GM04504 (cell line): ENCODE measurements at regions not wholly inside any gene's neighbourhood (a gene's known extent, or its start where the extent isn't known, plus 50 kb on each side); places are given as distances from the start of the nearest gene placed in this dataset.
"Not testable (repeated sequence)": the region's sequence is repeated elsewhere in the genome, so short reads cannot be mapped to it uniquely, and the experiment has no call there.

Experiments used
- DNase-seq: peaks from one replicate; pipeline ENCODE4 v3.0.0-alpha.2; 2012; ENCODE audit warnings: low read depth

GRCh38 chr2:67872481-67872880, 190.3 kb downstream of the C1D start:
- no peak for DNase-seq

GRCh38 chr2:67873916-67874315, 188.9 kb downstream of the C1D start:
- DNase-seq, result no peak

- peak; percentile 65 for DNase-seq
Measured at GRCh38 chr2:67876176-67876575, 186.6 kb downstream of the C1D start.

DNA sequence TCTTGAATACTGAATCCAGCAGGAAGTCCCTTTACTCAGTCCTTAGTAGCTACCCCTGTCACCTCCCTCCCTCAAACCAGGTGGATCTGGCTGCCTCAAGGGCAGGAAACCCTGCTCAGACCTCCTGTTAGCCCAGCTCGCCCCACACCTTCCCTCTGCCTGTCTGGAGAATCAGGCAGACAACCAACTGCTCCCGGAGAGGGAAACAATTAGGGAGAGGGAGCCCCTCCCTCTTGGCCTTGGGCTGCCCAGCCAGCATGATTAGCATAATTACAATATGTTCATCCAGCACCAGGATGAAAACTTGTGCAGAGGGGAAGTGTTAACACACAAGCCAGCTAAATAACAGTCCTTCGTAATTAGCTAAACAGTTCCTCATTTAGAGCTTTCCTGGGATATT, 185.5 kb downstream of the C1D start:
- DNase-seq, result no peak

- no peak for DNase-seq
Measured at GRCh38 chr2:67878743-67879142, 184.1 kb downstream of the C1D start.

GRCh38 chr2:67879586-67880290, 183.1 kb downstream of the C1D start:
- peak; percentile 28 for DNase-seq

- DNase-seq, result no peak
Measured at GRCh38 chr2:67880291-67880761, 182.5 kb downstream of the C1D start.

DNA sequence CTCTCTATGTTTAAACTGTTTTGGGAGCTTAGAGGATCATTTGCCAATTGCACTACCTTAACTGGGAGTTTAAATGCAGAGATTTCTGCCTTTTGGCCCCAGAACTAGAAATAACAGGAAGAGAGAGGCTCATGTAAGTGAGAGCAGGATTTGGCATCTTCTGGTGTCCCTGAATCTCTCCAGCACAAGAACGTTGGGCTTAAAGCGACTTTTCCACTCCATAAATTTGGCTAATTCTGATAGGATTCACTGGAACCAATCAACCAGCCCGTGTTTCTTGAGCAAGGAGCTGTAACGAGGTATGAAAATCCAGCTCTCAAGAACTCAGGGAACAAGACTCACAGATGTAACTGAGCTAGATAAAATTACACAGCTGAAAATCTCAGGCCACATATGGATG, 181.0 kb downstream of the C1D start:
- DNase-seq, result no peak

GRCh38 chr2:67883316-67884087, 179.3 kb downstream of the C1D start:
- DNase-seq, result no peak

DNA sequence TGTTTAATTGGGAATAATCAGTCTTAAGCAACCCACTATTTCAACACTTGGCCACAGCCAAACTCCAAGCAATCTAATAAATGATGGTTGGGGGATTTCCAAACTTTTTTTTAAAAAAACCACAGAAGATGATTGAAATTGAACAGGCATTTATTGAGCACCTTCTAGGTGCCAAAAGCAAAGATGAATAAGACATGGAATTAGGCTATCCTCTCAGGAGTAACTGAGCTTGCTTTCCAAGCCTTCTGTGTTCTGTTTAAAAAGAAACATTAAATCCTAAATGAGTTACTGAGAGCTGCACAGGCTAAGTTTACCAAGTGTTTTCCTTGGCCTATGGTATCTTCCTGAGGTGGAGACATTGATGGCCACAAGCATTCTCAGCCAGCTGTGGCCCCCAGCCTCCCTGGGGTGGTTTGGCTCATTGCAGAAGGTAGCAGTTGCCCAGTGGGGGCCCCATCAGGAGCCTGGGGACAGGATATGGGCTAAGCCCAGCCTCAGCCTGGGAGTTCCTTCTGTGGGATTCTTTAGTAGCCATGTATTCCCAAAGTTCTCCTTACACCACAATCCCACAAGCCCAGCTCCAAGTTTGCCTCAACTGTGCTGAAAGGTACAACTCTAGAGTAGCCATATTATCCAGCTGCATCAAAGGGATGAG, 174.3 kb downstream of the C1D start:
- DNase-seq, result no peak

- DNase-seq, result no peak
Measured at GRCh38 chr2:67889056-67889455, 173.7 kb downstream of the C1D start.

DNA sequence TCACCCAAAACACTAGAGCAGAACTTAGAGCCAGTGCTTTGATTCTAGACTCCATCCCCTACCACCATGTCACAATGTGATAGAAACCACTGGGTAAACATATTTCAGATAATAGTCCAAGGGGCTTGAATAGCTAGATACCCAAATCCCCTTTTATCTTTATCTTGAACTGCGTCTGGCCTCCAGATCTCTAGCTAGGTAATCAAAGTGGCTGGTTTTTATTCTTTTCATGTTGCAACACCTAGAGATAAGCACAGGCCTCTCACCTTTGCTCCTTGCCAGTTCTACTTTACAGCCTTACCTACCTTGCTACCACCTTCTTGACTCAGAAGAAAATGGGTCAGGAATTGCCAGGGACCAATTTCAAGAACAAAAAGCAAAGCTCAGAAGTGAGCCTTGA, 171.2 kb downstream of the C1D start:
- DNase-seq, result no peak

DNA sequence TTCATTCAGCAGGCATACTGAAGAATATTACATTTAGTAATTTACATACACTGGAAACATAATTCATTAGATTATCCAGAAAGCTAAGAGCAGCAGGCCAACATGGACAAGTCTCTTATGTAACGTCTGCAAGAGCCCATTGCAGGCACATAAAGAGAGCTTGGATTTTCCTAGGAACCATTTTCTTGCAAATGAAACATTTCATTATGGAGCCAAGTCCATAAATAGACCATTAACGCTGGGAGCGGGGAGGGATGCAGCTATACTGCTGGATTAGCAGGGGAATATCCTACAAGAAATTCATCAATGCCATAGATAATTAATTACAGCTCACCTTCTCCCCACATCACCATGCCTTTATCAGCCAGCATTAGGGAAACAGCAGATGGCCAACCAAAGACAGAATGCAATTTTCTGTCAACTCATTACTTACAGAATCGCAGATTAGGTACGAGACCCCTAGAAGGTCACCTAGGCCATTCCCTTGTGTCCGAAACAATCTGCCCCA, 170.4 kb downstream of the C1D start:
- DNase-seq, result no peak

- no peak for DNase-seq
Measured at GRCh38 chr2:67895227-67895941, 167.4 kb downstream of the C1D start.

DNA sequence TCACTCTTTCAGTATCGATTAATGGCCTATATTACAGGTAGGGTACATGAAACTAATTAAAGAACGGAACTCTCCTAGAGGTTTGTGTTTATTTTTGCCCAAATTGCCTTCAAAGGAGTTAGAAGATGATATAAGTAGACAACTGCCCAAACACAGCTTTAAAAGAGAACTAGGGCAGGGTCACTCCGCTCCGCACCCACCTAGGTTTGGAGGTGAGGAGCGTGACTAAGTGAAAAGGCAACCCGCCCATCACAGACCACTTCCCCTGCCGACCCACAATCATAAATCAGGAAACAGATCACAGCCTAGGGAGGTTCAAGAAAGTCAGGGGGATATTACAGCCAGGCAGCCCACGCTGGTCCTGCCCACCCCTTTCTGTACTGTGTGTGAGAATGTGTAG, 166.7 kb downstream of the C1D start:
- no peak for DNase-seq

- DNase-seq, result no peak
Measured at GRCh38 chr2:67896476-67896875, 166.3 kb downstream of the C1D start.

- DNase-seq, result peak; percentile 57
Measured at GRCh38 chr2:67898595-67898994, 164.2 kb downstream of the C1D start.

DNA sequence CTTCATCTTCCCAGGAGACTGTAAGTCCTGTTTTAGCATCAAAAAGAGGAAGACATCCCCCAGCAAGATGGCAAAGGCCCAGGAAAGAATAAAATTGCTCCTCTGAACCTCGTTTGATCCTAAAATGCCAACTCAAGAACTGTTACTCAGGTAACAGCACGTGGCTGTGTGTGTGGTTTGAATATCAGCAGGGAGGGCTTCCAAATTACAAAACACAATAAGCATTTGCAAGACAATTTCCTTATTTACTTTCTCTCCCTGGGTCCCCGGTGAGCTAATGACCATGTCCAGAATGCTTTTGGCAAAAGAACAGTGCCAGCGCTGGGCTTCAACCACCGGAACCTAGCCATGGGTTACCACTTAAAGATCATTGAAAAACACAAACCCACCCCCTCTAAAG, 163.6 kb downstream of the C1D start:
- no peak for DNase-seq

DNA sequence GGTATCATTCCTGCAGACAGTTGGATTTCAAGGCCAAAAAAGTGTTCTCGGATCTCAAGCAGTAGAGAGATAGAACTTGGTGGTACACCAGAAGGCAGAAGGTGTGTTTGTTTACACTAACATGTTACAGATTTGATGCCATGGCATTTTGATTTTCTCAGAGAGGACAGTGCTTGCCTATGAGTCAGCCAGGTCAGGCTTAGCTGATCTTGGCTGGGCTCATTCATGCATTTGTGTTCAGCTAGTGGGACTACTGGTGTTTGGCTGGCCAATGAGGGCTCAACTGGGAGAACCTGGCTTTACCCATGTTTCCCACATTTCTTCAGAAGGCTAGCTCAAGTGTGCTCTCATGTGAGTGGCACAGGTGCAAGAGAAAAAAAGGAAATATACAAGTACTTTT, 162.0 kb downstream of the C1D start:
- no peak for DNase-seq

DNA sequence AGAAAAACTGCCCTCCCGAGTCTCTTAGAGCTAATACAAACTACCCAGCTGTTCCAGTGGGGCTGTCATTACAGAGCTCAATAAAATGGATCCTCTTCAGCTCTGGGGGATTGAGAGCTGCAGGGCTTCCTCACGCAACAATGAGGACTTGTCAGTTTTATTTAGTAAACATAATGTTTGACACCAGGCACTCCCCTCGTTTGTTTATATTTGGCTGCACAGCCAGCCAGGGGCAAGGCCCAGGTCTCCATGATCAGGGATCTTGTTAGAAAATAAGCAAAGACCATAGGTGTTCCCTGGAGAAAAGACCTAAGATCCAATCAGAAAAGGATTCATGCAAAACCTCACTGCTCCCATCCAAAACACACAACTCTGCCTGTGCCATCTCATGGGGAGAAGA, 158.2 kb downstream of the C1D start:
- no peak for DNase-seq

- DNase-seq, result no peak
Measured at GRCh38 chr2:67904966-67905365, 157.8 kb downstream of the C1D start.

GRCh38 chr2:67906547-67906946, 156.3 kb downstream of the C1D start:
- not testable (repeated sequence) for DNase-seq
